Cardiac fibroblast (primary cell): ENCODE measurements at regions not wholly inside any gene's neighbourhood (a gene's known extent, or its start where the extent isn't known, plus 50 kb on each side); places are given as distances from the start of the nearest gene placed in this dataset.
A peak's percentile ranks its signal among the peaks of the same experiment; 100 is the strongest.
"Not testable (repeated sequence)": the region's sequence is repeated elsewhere in the genome, so short reads cannot be mapped to it uniquely, and the experiment has no call there.

ENCODE experiments used
- DNase-seq, 2 donors: peaks; one replicate each; pipeline versions ENCODE4 v3.0.0 to v3.0.0-alpha.2; 2010; ENCODE audit warnings: low read depth in 2 of 2
- H3K4me3 ChIP-seq, 2 donors: replicated peaks in 1 of 2; 1 replicate in 1 of 2; 2 replicates in 1 of 2; pipeline ENCODE4 v1.5.1; 2011; ENCODE audit warnings: low read depth in 2 of 2, low read length in 2 of 2, mild to moderate bottlenecking in 2 of 2, moderate library complexity in 1 of 2
- TF ChIP-seq, protein P1 (sequence below): IDR thresholded peaks from one replicate; pipeline ENCODE4 v1.5.1; 2011; ENCODE audit warnings: low read depth, mild to moderate bottlenecking, low read length, inconsistent platforms

DNA sequence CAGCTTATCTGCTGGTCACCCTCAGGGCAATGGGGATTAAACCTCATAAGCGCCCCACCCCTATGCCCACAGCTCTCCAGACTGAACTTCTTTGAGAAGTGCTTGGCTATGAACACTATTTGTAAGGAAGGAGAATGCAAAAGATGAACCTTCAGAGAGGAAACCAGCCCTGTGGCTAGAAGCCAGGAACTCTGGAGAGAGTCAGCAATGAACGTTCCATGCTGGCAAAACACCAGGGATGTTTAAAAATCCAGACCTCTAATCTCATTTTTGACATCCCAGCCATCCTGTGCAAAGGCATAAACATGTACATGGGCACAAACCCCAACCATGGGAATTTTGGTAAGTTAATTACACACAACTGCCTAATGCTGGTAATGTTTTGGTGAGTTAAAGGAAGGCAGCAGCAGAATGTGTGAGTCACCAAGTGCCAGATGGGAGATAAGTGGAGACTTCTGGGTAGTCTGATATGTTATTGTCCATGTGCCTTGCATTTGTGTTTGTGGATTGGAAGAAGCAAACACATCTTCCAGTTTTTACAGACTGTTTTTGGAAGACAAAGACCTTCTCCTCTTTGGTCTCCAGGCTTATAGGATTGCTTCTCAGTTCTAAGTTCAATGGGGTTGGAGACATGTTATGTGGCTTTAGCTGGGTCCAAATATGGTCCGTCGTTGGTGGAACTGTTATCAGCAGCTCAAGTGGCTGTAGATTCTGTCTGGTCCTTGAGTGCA is 174.1 kb upstream of the ETV3 start:
- DNase-seq, result no peak
- TF ChIP-seq, protein P1, sequence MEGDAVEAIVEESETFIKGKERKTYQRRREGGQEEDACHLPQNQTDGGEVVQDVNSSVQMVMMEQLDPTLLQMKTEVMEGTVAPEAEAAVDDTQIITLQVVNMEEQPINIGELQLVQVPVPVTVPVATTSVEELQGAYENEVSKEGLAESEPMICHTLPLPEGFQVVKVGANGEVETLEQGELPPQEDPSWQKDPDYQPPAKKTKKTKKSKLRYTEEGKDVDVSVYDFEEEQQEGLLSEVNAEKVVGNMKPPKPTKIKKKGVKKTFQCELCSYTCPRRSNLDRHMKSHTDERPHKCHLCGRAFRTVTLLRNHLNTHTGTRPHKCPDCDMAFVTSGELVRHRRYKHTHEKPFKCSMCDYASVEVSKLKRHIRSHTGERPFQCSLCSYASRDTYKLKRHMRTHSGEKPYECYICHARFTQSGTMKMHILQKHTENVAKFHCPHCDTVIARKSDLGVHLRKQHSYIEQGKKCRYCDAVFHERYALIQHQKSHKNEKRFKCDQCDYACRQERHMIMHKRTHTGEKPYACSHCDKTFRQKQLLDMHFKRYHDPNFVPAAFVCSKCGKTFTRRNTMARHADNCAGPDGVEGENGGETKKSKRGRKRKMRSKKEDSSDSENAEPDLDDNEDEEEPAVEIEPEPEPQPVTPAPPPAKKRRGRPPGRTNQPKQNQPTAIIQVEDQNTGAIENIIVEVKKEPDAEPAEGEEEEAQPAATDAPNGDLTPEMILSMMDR, result no peak
- H3K4me3 ChIP-seq, result no peak overlapping the region

DNA sequence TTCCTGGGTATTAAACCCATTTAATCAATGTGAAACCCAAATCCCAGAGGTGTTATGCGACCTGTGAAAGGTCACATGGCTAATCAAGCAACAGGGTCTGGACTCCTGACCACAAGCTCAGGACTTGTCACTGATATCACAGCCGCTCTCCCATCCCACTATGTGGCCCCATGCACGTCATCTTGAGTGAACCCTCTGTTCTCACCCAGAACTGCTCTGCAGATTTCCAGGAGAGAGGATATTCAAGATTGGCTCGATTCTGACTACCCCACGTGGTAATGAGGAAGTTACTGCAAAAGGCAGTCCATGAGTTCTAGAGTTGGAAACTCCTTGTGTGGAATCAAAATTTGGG is 173.5 kb upstream of the ETV3 start:
- no peak overlapping the region for H3K4me3 ChIP-seq
- no peak for DNase-seq
- TF ChIP-seq, protein P1, result no peak

DNA sequence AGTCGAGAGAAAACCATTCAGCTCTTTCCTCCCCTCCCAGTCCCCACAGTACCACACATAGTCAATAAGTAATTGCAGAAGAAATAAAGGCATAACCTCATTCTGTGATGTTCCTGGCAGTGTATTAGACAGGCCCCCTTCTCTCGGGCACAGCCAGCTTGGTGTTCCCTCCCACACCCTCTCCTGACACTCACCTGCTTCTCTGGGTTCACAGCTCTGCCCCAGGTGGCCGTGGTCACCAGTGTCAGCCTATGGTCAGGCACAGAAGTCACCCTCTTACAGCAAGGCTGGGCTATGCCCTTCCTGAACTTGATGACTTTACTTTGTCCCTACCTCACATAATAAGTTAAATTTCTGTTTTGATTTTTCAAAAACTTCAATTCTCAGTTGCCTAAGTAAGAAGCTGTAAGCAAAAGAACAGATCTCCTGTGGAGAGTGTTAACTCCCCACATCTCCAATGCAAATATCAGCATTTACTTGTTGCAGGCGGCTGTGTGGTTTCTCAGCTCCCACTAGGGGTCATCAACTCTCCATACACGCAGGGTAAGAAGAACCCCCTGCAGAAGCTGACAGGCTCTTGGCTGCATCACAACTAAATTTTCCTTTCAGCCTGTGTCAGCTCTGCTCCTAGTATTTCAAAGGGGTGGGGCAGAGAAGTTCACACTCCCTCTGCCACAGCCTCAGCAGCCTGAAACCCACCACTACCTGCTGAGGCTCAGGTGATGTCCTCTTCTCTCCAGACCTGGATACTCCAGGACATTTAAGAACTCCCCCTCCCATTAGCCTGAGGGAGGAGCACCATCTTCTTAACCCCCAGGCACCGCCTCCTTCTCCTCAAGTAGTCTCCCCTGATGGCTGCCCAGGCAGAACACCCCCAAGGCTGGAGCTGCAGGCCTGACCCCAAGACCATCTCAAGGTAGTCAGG is 172.9 kb upstream of the ETV3 start:
- peak in 1 of 2 donors; percentile 13 for DNase-seq
- not testable (repeated sequence) for H3K4me3 ChIP-seq

DNA sequence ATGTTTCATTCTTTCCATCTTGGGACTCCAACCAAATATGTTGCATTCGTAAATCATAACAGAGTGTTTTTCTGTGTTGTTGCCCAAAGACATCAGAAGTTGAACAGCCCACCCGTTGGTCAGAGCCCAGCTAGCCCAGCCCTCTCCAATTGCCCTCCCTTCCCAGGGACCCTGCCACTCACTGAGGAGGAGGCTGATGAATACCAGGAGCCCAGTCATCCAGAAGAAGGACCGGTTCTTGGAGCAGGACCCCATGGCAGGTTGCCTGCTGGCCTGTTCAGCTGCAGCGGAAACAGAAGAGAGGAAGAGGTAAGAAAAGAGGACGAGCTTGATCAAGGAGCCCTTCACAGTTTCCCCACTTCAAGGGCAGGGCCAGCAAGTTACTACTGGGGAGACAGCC is 172.2 kb upstream of the ETV3 start:
- no peak for DNase-seq
- TF ChIP-seq, protein P1, result no peak
- no peak overlapping the region for H3K4me3 ChIP-seq

DNA sequence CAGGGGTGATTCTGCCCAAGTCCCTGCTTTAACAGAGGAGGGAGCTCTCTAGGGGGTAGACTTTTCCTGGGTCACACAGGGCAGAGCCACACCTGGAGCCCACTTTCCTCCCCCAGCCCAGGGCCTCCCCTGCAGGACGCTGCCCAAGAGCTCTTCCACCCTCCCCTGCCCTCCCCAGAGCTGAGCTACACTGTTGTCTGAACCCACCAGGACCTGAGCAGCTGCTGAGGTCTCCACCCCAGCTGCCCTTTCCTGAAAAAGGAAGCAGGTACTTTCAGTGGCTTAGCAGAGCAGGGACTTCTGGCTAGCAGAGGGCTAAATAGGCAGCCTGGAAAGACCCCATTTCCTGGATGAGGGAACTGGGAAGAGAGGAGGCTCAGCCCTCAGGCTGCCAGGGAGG is 169.3 kb upstream of the ETV3 start:
- DNase-seq, result no peak
- TF ChIP-seq, protein P1, result no peak
- H3K4me3 ChIP-seq, result no peak overlapping the region

DNA sequence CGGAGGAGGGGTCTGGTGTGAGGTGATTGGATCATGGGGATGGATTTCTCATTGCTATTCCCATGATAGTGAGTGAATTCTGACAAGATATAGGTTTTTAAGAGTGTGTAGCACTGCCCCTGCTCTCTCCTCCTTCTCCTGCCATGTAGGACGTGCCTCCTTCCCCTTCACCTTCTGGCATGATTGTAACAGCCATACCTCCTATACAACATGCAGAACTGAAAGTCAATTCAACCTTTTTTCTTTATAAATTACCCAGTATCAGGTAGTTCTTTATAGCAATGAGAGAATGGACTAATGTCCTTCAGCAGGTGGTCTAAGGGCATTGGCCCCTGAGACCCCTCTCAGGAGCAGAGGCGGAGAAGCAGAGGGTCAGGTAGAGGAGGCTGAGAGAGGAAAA is 168.7 kb upstream of the ETV3 start:
- H3K4me3 ChIP-seq, result no peak overlapping the region
- DNase-seq, result no peak
- TF ChIP-seq, protein P1, result no peak

DNA sequence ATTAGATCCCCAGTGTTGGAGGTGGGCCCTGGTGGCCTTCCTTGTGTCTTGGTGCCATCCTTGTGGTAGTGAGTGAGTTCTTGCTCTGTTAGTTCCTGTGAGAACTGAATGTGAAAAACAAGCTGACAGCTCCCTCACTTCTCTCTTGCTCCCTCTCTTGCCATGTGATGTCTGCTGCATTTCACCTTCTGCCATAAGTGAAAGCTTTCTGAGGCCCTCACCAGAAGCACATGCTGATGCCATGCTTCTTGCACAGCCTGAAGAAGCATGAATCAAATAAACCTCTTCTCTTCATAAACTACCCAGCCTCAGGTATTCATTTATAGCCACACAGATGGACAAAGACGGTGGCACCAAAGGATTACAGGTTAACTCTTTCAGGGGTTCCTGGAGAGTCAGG is 166.1 kb upstream of the ETV3 start:
- H3K4me3 ChIP-seq, result no peak overlapping the region
- DNase-seq, result no peak
- TF ChIP-seq, protein P1, result no peak
